Transverse colon (tissue), 3 donors: ENCODE measurements at regions not wholly inside any gene's neighbourhood (a gene's known extent, or its start where the extent isn't known, plus 50 kb on each side); places are given as distances from the start of the nearest gene placed in this dataset.

Experiments
- CTCF ChIP-seq, 5 experiments: fragments of 200-600 bp in 3 of 5; fragments of 450-650 bp in 2 of 5; sonication (generic) in 3 of 5; IDR thresholded peaks; 1 replicate in 2 of 5; 2 replicates in 3 of 5; pipeline ENCODE4 v1.5.1; 2016 to 2017; ENCODE audit warnings: antibody characterized with exemption in 5 of 5, inconsistent platforms in 3 of 5, mild to moderate bottlenecking in 2 of 5, moderate library complexity in 1 of 5
- POLR2A ChIP-seq: fragments of 450-650 bp; IDR thresholded peaks from one replicate; pipeline ENCODE4 v1.6.1; 2016; ENCODE audit warnings: antibody characterized with exemption, mild to moderate bottlenecking, moderate library complexity

DNA sequence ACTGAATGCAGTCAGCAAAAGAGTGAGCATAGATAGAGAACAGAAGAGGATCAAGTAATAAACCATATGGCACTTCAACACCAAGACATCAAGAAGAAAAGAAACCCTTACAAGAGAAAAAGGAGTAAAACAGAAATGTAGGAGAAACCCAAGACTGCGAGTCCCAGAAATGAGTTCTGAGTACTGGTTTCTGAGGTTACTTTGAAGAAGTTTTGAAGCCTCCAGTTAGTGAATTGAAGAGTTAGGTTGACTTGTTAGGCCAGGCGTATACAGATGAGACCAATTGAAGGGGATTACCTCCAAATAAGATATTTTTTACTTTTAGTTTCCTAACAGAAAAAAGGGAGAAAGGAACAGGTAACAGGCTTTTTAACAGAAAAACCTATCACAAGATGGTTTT is 162.2 kb upstream of the SSTR1 start:
- no peak for TF ChIP-seq POLR2A
- no peak for TF ChIP-seq CTCF (IDR thresholded peaks at IDR 0.05)
